GM23248 (cell line): ENCODE measurements at regions not wholly inside any gene's neighbourhood (a gene's known extent, or its start where the extent isn't known, plus 50 kb on each side); places are given as distances from the start of the nearest gene placed in this dataset.

Experiments
- EZH2 ChIP-seq: fragments of 200-600 bp; sonication (generic); IDR thresholded peaks from 2 replicates; pipeline ENCODE4 v1.6.1; 2018; ENCODE audit warnings: antibody characterized with exemption, mild to moderate bottlenecking; ENCODE audit not compliant: insufficient read depth, poor library complexity, severe bottlenecking
- EZH2phosphoT487 ChIP-seq: fragments of 200-600 bp; sonication (generic); IDR thresholded peaks from 2 replicates; pipeline ENCODE4 v1.6.1; 2018; ENCODE audit warnings: antibody characterized with exemption, moderate library complexity, mild to moderate bottlenecking, low read depth; ENCODE audit not compliant: insufficient read depth

- TF ChIP-seq EZH2 (no peak), EZH2phosphoT487 (no peak)
These were observed 91.7 kb upstream of the RMDN2 start for GRCh38 chr2:37833423-37833822.
